Erythroblast (primary cell): ENCODE measurements at regions not wholly inside any gene's neighbourhood (a gene's known extent, or its start where the extent isn't known, plus 50 kb on each side); places are given as distances from the start of the nearest gene placed in this dataset.

ENCODE experiments used
- GATA1 ChIP-seq: IDR thresholded peaks from 2 replicates; pipeline ENCODE4 v1.6.1; 2011; ENCODE audit warnings: low read depth, mild to moderate bottlenecking, control low read depth, low read length, moderate library complexity
- POLR2A ChIP-seq: IDR thresholded peaks from 2 replicates; pipeline ENCODE4 v1.6.1; 2011; ENCODE audit warnings: mild to moderate bottlenecking, low read length

DNA sequence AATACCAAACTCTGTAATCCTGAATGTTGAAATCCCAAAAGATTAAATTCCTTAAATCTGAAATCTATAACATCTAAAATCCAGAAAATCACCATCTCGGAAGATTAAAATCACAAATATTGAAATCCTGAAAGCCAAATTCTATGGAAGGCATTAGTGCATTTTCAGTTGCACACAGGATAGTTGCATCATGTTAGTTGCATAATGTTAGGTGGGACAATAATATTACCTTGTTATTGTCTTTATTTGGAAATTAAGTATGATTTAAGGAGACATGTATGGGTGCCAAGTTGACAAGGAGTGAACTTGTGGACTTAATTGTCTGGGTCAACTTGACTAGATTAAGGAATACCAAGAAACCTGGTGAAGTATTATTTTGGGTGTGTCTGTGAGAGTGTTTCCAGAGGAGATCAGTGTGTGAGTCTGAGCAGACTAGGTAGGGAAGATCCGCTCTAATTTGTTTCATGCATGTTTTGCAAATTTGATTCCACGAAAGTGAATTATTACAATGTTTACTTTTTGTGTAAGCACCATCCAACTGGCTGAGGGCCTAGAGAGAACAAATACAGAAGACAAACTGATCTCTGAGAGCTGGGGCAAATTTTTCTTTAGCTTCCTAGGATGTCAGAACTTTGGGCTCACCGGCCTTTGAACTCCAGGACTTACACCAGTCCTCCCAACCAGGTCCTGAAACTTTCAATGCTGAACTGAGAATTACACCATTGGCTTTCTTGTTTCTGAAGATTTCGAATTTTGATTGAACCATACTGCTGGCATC, 545.1 kb upstream of the IRAK1BP1 start:
- TF ChIP-seq POLR2A (no peak), GATA1 (no peak)
